ENCODE measurements at regions not wholly inside any gene's neighbourhood (a gene's known extent, or its start where the extent isn't known, plus 50 kb on each side); places are given as distances from the start of the nearest gene placed in this dataset.

DNA sequence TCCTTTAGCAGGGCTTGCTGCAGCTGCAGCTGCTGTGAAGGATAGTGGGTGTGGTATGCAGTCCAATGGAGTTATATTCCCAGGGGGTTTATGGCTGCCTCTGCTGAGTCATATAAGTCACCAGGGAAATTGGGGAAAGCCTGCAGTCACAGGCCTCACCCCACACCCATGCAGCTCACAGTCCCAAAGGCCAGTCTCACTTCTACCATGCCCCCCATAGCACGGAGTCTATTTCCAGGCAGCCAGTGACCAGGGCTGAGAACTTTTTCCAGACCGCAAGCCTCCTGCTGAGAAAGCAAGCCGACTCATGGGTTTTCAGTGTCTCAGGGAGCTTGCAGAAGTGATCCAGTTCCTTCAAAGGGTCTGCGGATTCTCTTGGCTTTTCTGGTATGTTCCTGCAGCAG, 322.4 kb upstream of the CLEC14A start:
- DNase-seq, result no peak
- no peak overlapping the region for H3K4me2 ChIP-seq (replicated peaks; ENCODE audit: extremely low read depth, low read length, poor library complexity, severe bottlenecking)
- intact Hi-C loops (cut with micrococcal nuclease), result no loop called here
- H3K4me1 Mint-ChIP-seq, result no peaks in the 10 kb centered on the region
- no peaks in the 10 kb centered on the region for H3K36me3 Mint-ChIP-seq
- H3K4me1 ChIP-seq (ENCODE audit: control insufficient read depth in 1 of 2, insufficient read depth in 2 of 2, low read length in 2 of 2), result no peaks in the 10 kb centered on the region
- no peaks in the 10 kb centered on the region for H4K20me1 ChIP-seq (ENCODE audit: insufficient read depth, low read length)
- H3K27ac ChIP-seq (ENCODE audit: low read depth in 1 of 2, low read length in 2 of 2), result no peak overlapping the region
- H2AFZ ChIP-seq (ENCODE audit: insufficient read depth, low read depth, low read length, poor library complexity, severe bottlenecking), result no peak overlapping the region
- peaks cover 0 to 7% of the 10 kb centered on the region in 2 donors for H3K9me3 ChIP-seq (replicated peaks in 1 of 2; ENCODE audit: control insufficient read depth in 1 of 2, insufficient read depth in 1 of 2, low read length in 2 of 2)
- WGBS (ENCODE audit: insufficient coverage), result 94% methylated on average over 4 of the region's 4 CpGs
- H3K27me3 Mint-ChIP-seq (ENCODE audit: low read depth in 3 of 3), result peaks cover 0 to 3% (median 0%) of the 10 kb centered on the region in 3 donors
- H3K9me3 Mint-ChIP-seq, result peaks cover 0 to 29% (median 3%) of the 10 kb centered on the region in 7 donors
- H3K27me3 ChIP-seq (ENCODE audit: control insufficient read depth in 2 of 2, insufficient read depth in 2 of 2, low read length in 2 of 2), result no peaks in the 10 kb centered on the region
- TF ChIP-seq, protein P1, sequence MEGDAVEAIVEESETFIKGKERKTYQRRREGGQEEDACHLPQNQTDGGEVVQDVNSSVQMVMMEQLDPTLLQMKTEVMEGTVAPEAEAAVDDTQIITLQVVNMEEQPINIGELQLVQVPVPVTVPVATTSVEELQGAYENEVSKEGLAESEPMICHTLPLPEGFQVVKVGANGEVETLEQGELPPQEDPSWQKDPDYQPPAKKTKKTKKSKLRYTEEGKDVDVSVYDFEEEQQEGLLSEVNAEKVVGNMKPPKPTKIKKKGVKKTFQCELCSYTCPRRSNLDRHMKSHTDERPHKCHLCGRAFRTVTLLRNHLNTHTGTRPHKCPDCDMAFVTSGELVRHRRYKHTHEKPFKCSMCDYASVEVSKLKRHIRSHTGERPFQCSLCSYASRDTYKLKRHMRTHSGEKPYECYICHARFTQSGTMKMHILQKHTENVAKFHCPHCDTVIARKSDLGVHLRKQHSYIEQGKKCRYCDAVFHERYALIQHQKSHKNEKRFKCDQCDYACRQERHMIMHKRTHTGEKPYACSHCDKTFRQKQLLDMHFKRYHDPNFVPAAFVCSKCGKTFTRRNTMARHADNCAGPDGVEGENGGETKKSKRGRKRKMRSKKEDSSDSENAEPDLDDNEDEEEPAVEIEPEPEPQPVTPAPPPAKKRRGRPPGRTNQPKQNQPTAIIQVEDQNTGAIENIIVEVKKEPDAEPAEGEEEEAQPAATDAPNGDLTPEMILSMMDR (IDR thresholded peaks at IDR 0.05), result no peak
- no peak overlapping the region for H3K4me3 Mint-ChIP-seq
- H3K9ac ChIP-seq (ENCODE audit: insufficient read depth, low read length, poor library complexity, severe bottlenecking), result no peak overlapping the region
- H3K79me2 ChIP-seq (ENCODE audit: insufficient read depth, low read length), result no peaks in the 10 kb centered on the region
- H3K4me3 ChIP-seq (replicated peaks in 1 of 3; ENCODE audit: low read depth in 2 of 3, low read length in 3 of 3), result no peak overlapping the region
- no peak overlapping the region for H3K27ac Mint-ChIP-seq
- no peaks in the 10 kb centered on the region for H3K36me3 ChIP-seq (replicated peaks in 1 of 2; ENCODE audit: control insufficient read depth in 1 of 2, insufficient read depth in 2 of 2, low read length in 2 of 2)

DNA sequence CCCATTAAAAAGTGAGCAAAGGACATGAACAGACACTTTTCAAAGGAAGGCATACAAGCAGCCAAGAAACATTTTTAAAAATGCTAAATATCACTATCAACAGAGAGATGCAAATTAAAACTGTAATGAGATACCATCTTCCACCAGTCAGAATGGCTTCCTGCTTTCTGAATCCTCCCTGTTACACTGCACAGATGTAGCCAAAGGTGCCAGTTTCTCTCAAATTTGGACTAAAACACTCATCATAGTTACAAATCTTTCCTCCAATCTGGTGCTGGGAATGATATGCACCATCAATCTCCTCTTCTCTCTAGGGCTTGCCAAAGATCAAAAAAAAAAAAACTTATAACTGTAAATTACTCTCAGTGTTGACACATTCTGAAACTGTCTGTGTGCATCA, 311.8 kb upstream of the CLEC14A start:
- no peak for DNase-seq
- Mint-ChIP-seq H3K9me3 (peaks cover 0 to 9% (median 3%) of the 10 kb centered on the region in 7 donors), H3K36me3 (no peaks in the 10 kb centered on the region), H3K4me1 (no peaks in the 10 kb centered on the region), H3K27ac (no peak overlapping the region), H3K27me3 (ENCODE audit: low read depth in 3 of 3) (no peaks in the 10 kb centered on the region), H3K4me3 (no peak overlapping the region)
- Histone ChIP-seq H3K79me2 (ENCODE audit: insufficient read depth, low read length) (no peaks in the 10 kb centered on the region), H3K4me3 (replicated peaks in 1 of 3; ENCODE audit: low read depth in 2 of 3, low read length in 3 of 3) (no peak overlapping the region), H3K4me1 (ENCODE audit: control insufficient read depth in 1 of 2, insufficient read depth in 2 of 2, low read length in 2 of 2) (no peaks in the 10 kb centered on the region), H3K27ac (ENCODE audit: low read depth in 1 of 2, low read length in 2 of 2) (no peak overlapping the region), H3K9ac (ENCODE audit: insufficient read depth, low read length, poor library complexity, severe bottlenecking) (no peak overlapping the region), H3K9me3 (replicated peaks in 1 of 2; ENCODE audit: control insufficient read depth in 1 of 2, insufficient read depth in 1 of 2, low read length in 2 of 2) (peaks cover 0 to 3% of the 10 kb centered on the region in 2 donors), H2AFZ (ENCODE audit: insufficient read depth, low read depth, low read length, poor library complexity, severe bottlenecking) (no peak overlapping the region), H3K36me3 (replicated peaks in 1 of 2; ENCODE audit: control insufficient read depth in 1 of 2, insufficient read depth in 2 of 2, low read length in 2 of 2) (no peaks in the 10 kb centered on the region), H3K4me2 (replicated peaks; ENCODE audit: extremely low read depth, low read length, poor library complexity, severe bottlenecking) (no peak overlapping the region), H4K20me1 (ENCODE audit: insufficient read depth, low read length) (no peaks in the 10 kb centered on the region), H3K27me3 (ENCODE audit: control insufficient read depth in 2 of 2, insufficient read depth in 2 of 2, low read length in 2 of 2) (no peaks in the 10 kb centered on the region)
- TF ChIP-seq, protein P1 (IDR thresholded peaks at IDR 0.05), result no peak
- intact Hi-C loops (cut with micrococcal nuclease), result no loop called here
